HG03442 (cell line): ENCODE measurements at regions not wholly inside any gene's neighbourhood (a gene's known extent, or its start where the extent isn't known, plus 50 kb on each side); places are given as distances from the start of the nearest gene placed in this dataset.

Experiments used
- ATAC-seq: cut with Tn5 transposase; IDR thresholded peaks from one replicate; pipeline ENCODE4 v1.9.1; 2021; ENCODE audit warnings: mild to moderate bottlenecking, moderate library complexity; ENCODE audit not compliant: unreplicated experiment

GRCh38 chr18:34632321-34632720 lies 77.8 kb upstream of the DTNA start:
- ATAC-seq = no peak

- no peak for ATAC-seq
These were observed 76.7 kb upstream of the DTNA start for GRCh38 chr18:34633368-34633767.

GRCh38 chr18:34637094-34637801 lies 72.8 kb upstream of the DTNA start:
- ATAC-seq = no peak

- ATAC-seq = no peak
These were observed 70.4 kb upstream of the DTNA start for GRCh38 chr18:34639687-34640086.

- no peak for ATAC-seq
These were observed 69.8 kb upstream of the DTNA start for GRCh38 chr18:34640276-34640675.

GRCh38 chr18:34643989-34644388 lies 66.1 kb upstream of the DTNA start:
- ATAC-seq = no peak

- peak; percentile 74 for ATAC-seq
These were observed 62.8 kb upstream of the DTNA start for GRCh38 chr18:34647251-34647650.

- ATAC-seq = no peak
These were observed 61.7 kb upstream of the DTNA start for GRCh38 chr18:34648269-34648985.

GRCh38 chr18:34649080-34649479 lies 61.0 kb upstream of the DTNA start:
- ATAC-seq = no peak

GRCh38 chr18:34650121-34650545 lies 60.0 kb upstream of the DTNA start:
- no peak for ATAC-seq

- no peak for ATAC-seq
These were observed 58.3 kb upstream of the DTNA start for GRCh38 chr18:34651586-34652369.

- ATAC-seq = no peak
These were observed 55.0 kb upstream of the DTNA start for GRCh38 chr18:34655131-34655530.

GRCh38 chr18:34657860-34658500 lies 52.1 kb upstream of the DTNA start:
- no peak for ATAC-seq

- no peak for ATAC-seq
These were observed 50.2 kb upstream of the DTNA start for GRCh38 chr18:34659579-34660517.
